ENCODE measurements at regions not wholly inside any gene's neighbourhood (a gene's known extent, or its start where the extent isn't known, plus 50 kb on each side); places are given as distances from the start of the nearest gene placed in this dataset.

DNA sequence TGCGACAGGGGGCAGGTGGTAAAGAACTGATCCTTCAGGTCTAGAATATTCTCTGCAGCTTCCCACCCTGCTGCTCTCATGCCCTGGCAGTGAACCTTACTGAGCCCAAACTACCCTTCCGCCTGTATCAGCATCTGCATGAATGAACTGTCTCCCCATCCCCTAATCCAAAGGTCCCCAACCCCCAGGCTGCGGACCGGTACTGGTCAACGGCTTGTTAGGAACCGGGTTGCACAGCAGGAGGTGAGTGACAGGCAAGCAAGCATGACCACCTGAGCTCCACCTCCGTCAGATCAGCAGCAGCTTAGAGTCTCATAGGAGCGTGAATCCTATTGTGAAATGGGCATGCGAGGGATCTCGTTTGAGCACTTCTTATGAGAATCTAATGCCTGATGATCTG is 58.2 kb upstream of the LMO1 start:
- no peak for DNase-seq

DNA sequence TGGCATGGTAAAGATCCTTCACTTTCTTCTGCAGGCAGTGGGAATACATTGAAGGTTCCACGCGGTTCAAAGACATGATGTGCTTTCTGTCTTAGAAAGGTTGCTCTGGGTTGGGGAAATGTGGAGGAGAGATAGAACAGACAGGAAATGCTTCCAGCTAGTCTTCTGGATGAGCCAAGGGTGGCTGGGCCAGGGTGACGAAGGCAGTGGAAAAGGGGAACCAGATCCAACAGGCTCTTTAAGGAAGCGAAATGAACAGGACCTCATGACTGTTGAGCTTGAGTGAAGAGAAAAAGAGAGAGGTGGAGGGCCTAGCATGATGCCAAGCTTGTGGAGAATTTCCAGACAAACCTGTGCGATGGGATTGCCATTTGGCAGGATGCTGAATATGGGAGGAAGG is 56.4 kb upstream of the LMO1 start:
- DNase-seq, result no peak

GRCh38 chr11:8318536-8318935 is 54.9 kb upstream of the LMO1 start:
- DNase-seq, result peak; percentile 22

DNA sequence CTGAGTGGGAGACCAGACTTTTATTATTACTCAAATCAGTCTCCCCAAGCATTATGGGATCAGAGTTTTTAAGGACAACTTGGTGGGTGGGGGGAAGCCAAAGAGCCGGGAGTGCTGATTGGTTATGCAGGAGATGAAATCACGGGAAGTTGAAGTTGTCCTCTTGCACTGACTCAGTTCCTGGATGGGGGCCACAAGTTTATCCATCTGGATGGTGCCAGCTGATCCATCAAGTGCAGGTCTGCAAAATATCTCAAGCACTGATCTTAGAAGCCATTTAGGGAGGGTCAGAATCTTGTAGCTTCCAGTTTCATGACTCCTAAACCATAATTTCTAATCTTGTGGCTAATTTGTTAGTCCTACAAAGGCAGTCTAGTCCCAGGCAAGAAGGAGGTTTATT is 53.5 kb upstream of the LMO1 start:
- DNase-seq, result no peak

DNA sequence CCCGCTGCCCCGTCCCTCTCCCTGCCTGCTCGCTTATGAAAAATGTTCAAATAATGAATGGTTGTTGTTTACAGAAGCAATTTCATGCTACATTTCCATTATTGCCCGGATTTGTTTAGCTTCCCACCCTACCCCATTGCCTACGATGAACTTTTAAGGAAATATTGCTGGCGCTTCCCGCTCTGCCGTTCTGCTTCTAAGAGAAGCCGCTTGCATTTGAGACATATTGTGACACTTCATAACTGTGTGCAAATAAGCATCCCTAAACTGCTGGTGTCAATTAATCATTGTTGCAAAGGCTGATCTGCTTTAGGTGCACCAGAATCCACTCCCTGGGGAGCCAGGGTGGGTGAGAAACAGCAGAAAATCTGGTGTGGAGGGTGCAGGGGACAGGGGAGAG is 52.3 kb upstream of the LMO1 start:
- peak; percentile 7 for DNase-seq

- peak; percentile 27 for DNase-seq
Observed at GRCh38 chr11:8315463-8315862, 51.8 kb upstream of the LMO1 start.

- no peak for DNase-seq
Observed at GRCh38 chr11:8314916-8315315, 51.2 kb upstream of the LMO1 start.

GRCh38 chr11:8313504-8314090 is 49.9 kb upstream of the LMO1 start:
- DNase-seq, result no peak
